DND-41 (cell line): ENCODE measurements at regions not wholly inside any gene's neighbourhood (a gene's known extent, or its start where the extent isn't known, plus 50 kb on each side); places are given as distances from the start of the nearest gene placed in this dataset.

Experiments used
- CTCF ChIP-seq: IDR thresholded peaks from 2 replicates; pipeline ENCODE4 v1.5.1; 2012; ENCODE audit warnings: borderline replicate concordance, low read length, moderate library complexity, mild to moderate bottlenecking; ENCODE audit not compliant: poor library complexity, severe bottlenecking; ENCODE audit errors: extremely low read depth
- EZH2 ChIP-seq: IDR thresholded peaks from 3 replicates; pipeline ENCODE4 v1.6.1; 2012; ENCODE audit warnings: borderline replicate concordance, low read depth, mild to moderate bottlenecking, moderate library complexity, low read length, inconsistent platforms; ENCODE audit not compliant: severe bottlenecking

DNA sequence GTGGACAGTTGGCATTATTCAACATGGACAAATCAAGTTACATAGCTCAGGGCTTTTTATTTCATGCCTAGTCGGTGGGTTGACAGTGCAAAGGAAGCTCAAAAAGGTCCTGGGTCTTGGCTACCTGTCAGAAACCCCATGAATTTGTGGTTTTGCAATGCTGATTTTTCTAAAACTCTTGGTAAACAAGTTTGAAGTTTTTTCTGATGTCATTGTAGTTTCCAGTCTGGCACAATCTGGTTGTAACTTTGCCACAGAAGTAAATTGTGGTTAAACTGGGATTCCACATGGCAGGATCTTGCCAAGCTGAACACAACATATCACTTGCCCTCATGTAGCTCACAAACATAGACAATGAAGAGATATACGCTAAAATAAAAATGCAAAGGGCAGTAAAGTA is 100.8 kb downstream of the EHF start:
- no peak for TF ChIP-seq CTCF
- no peak for TF ChIP-seq EZH2
